ENCODE measurements at regions not wholly inside any gene's neighbourhood (a gene's known extent, or its start where the extent isn't known, plus 50 kb on each side); places are given as distances from the start of the nearest gene placed in this dataset.
A peak's percentile ranks its signal among the peaks of the same experiment; 100 is the strongest.
"Not testable (repeated sequence)": the region's sequence is repeated elsewhere in the genome, so short reads cannot be mapped to it uniquely, and the experiment has no call there.

- not testable (repeated sequence) for TF ChIP-seq ZNF274 (IDR thresholded peaks at IDR 0.05; ENCODE audit: borderline replicate concordance, extremely low read depth, low read length); EP300 (IDR thresholded peaks at IDR 0.05; ENCODE audit: borderline replicate concordance in 1 of 2, low read depth in 2 of 2, low read length in 2 of 2); POLR2A (IDR thresholded peaks at IDR 0.05; ENCODE audit: control extremely low read depth in 1 of 2, low read depth in 2 of 2, low read length in 2 of 2); POU5F1 (IDR thresholded peaks at IDR 0.05; ENCODE audit: low read depth, low read length); SP4 (IDR thresholded peaks at IDR 0.05; ENCODE audit: low read length)
- TF ChIP-seq RAD21 (IDR thresholded peaks at IDR 0.05 in 1 of 2, conservative IDR thresholded peaks at IDR 0.05 in 1 of 2; ENCODE audit: low read depth in 2 of 2, low read length in 2 of 2), result peak; percentile 38 to 43; a peak in 3 of 4 replicates
- TF ChIP-seq, protein P1, sequence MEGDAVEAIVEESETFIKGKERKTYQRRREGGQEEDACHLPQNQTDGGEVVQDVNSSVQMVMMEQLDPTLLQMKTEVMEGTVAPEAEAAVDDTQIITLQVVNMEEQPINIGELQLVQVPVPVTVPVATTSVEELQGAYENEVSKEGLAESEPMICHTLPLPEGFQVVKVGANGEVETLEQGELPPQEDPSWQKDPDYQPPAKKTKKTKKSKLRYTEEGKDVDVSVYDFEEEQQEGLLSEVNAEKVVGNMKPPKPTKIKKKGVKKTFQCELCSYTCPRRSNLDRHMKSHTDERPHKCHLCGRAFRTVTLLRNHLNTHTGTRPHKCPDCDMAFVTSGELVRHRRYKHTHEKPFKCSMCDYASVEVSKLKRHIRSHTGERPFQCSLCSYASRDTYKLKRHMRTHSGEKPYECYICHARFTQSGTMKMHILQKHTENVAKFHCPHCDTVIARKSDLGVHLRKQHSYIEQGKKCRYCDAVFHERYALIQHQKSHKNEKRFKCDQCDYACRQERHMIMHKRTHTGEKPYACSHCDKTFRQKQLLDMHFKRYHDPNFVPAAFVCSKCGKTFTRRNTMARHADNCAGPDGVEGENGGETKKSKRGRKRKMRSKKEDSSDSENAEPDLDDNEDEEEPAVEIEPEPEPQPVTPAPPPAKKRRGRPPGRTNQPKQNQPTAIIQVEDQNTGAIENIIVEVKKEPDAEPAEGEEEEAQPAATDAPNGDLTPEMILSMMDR (IDR thresholded peaks at IDR 0.05; ENCODE audit: control extremely low read depth in 1 of 3, insufficient read depth in 1 of 3, low read depth in 1 of 3, low read length in 3 of 3), result peak; percentile 34 to 65 (median 37)
These were observed 145.0 kb downstream of the CCDC74A start for GRCh38 chr2:131672471-131673399.
